Osteocyte (in vitro differentiated cells): ENCODE measurements at regions not wholly inside any gene's neighbourhood (a gene's known extent, or its start where the extent isn't known, plus 50 kb on each side); places are given as distances from the start of the nearest gene placed in this dataset.

Experiments
- DNase-seq: peaks from one replicate; pipeline ENCODE4 v3.0.0; 2021; ENCODE audit warnings: mixed read lengths; ENCODE audit not compliant: unreplicated experiment; ENCODE audit errors: extremely low spot score
- H3K27ac Mint-ChIP-seq: one replicate; pipeline ENCODE4 v1.8.0; 2021; ENCODE audit warnings: mild to moderate bottlenecking, mixed read lengths; ENCODE audit not compliant: unreplicated experiment
- H3K27me3 Mint-ChIP-seq: one replicate; pipeline ENCODE4 v1.8.0; 2021; ENCODE audit warnings: mixed read lengths; ENCODE audit not compliant: unreplicated experiment
- H3K36me3 Mint-ChIP-seq: one replicate; pipeline ENCODE4 v1.8.0; 2021; ENCODE audit warnings: mixed read lengths; ENCODE audit not compliant: unreplicated experiment
- H3K4me1 Mint-ChIP-seq: one replicate; pipeline ENCODE4 v1.8.0; 2021; ENCODE audit warnings: mixed read lengths; ENCODE audit not compliant: unreplicated experiment
- H3K4me3 Mint-ChIP-seq: one replicate; pipeline ENCODE4 v1.8.0; 2021; ENCODE audit warnings: mild to moderate bottlenecking, moderate library complexity, mixed read lengths; ENCODE audit not compliant: unreplicated experiment
- H3K9me3 Mint-ChIP-seq: one replicate; pipeline ENCODE4 v1.8.0; 2021; ENCODE audit warnings: mixed read lengths; ENCODE audit not compliant: unreplicated experiment
- CTCF ChIP-seq: fragments of 200-600 bp; sonication (generic); IDR thresholded peaks from 2 replicates; pipeline ENCODE4 v1.5.0; 2021; ENCODE audit warnings: antibody characterized with exemption, mild to moderate bottlenecking, moderate library complexity

DNA sequence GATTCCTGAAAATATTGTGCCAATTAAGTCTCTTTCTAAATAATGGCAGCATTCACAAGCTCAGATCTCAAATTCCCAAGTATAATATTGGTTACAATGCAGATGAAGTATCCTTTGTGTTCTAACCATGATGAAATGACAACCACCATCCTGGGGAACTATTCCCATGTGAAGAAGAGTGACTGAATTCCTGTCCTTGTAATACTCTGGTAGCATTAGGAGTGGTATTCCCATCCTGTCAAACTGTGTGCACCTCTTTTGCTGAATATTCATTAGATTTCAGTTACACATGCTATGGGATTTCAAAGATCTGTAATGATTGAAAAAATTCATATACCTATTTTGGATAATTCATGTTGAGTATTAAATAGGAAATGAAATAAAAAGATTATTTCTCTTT, 86.1 kb upstream of the SMIM30 start:
- H3K36me3 Mint-ChIP-seq: no peaks in the 10 kb centered on the region
- no peak overlapping the region for H3K4me3 Mint-ChIP-seq
- no peaks in the 10 kb centered on the region for H3K27me3 Mint-ChIP-seq
- no peak overlapping the region for H3K27ac Mint-ChIP-seq
- DNase-seq: no peak
- H3K4me1 Mint-ChIP-seq: no peaks in the 10 kb centered on the region
- TF ChIP-seq CTCF: no peak
- H3K9me3 Mint-ChIP-seq: peaks cover 5% of the 10 kb centered on the region

DNA sequence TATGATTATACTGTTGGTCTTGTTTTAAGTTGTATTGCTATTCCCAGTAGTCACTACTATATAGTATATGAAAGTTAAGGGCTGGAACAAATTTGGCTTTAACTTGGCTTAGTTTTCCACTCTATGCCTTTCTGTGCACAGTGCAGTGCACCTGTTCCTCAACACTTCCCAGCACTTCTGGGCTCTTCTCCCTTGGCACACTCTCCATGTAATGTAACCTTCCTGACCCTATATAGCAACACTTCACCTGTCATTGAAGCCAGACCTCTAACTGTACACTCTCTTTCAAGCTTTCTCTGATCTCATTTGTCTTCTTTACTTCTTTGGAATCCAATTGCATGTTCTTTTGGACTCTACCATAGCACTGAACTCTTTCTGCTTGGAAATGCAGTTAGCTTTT, 83.9 kb upstream of the SMIM30 start:
- peaks cover 12% of the 10 kb centered on the region for H3K4me1 Mint-ChIP-seq
- H3K9me3 Mint-ChIP-seq: peaks cover 5% of the 10 kb centered on the region
- TF ChIP-seq CTCF: no peak
- no peak for DNase-seq
- H3K36me3 Mint-ChIP-seq: no peaks in the 10 kb centered on the region
- H3K27ac Mint-ChIP-seq: no peak overlapping the region
- no peaks in the 10 kb centered on the region for H3K27me3 Mint-ChIP-seq
- no peak overlapping the region for H3K4me3 Mint-ChIP-seq

DNA sequence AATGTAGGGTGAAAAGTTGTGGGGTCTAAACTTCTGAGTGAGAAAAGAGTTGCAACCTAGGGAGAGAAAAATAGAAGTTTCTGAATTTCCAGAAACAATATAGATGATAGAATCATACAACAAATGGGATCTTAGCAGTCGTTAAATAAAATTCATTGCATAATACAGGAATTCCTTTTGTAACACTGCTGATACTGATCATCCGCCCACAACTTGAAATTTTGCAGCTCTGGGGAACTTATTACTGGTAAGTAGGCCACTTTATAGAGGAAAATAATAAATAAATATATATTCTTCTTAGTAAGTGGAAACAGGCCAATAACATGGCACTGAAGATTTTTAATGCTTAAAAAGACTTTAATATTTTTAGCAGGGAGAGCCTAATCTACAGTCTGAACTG, 81.9 kb upstream of the SMIM30 start:
- no peak for DNase-seq
- peaks cover 5% of the 10 kb centered on the region for H3K9me3 Mint-ChIP-seq
- H3K36me3 Mint-ChIP-seq: no peaks in the 10 kb centered on the region
- H3K4me1 Mint-ChIP-seq: peaks cover 16% of the 10 kb centered on the region
- H3K4me3 Mint-ChIP-seq: no peak overlapping the region
- H3K27ac Mint-ChIP-seq: no peak overlapping the region
- no peaks in the 10 kb centered on the region for H3K27me3 Mint-ChIP-seq
- TF ChIP-seq CTCF: no peak

DNA sequence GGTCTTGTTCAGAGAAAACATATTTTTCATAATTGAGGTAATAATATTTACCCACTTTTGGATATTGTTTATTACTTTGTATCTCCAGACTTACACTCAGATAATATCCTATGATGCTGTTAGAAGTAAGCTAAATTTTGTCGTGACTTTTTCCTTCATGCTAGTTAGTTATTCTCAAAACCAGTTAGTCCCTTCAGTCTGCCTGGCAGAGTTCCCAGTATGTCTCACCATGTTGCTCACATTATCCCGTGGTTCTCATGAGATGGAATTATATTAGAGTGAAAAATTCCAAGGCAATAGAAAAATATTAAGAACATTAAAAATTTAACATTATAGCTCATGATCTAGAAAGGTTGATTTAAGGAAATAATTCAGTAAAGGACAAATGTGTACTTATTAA, 81.5 kb upstream of the SMIM30 start:
- TF ChIP-seq CTCF: no peak
- H3K9me3 Mint-ChIP-seq: peaks cover 5% of the 10 kb centered on the region
- no peaks in the 10 kb centered on the region for H3K27me3 Mint-ChIP-seq
- DNase-seq: no peak
- H3K4me1 Mint-ChIP-seq: peaks cover 16% of the 10 kb centered on the region
- no peaks in the 10 kb centered on the region for H3K36me3 Mint-ChIP-seq
- no peak overlapping the region for H3K27ac Mint-ChIP-seq
- no peak overlapping the region for H3K4me3 Mint-ChIP-seq

DNA sequence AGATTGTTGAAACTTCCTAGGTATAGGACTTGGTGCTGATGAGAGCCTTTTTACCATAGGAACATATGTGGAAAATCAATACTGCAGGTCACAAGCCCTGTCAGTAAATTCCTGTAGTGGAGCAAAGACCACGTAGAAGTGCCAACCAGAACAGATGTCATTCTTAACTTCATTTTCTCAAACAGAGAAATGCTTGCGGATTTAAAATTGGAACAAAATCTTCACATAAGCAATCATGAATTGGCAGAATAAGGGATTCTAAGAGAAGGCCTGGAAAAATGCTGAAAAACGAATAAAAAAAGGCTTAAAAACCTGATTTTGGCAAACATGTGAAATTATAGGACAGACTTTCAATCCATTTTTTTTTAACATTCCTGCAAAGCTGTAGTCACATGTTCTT, 80.8 kb upstream of the SMIM30 start:
- Mint-ChIP-seq H3K9me3 (peaks cover 5% of the 10 kb centered on the region), H3K36me3 (no peaks in the 10 kb centered on the region), H3K4me1 (peaks cover 16% of the 10 kb centered on the region), H3K27me3 (no peaks in the 10 kb centered on the region), H3K4me3 (no peak overlapping the region), H3K27ac (no peak overlapping the region)
- TF ChIP-seq CTCF: no peak
- no peak for DNase-seq
